ENCODE measurements at regions not wholly inside any gene's neighbourhood (a gene's known extent, or its start where the extent isn't known, plus 50 kb on each side); places are given as distances from the start of the nearest gene placed in this dataset.

DNA sequence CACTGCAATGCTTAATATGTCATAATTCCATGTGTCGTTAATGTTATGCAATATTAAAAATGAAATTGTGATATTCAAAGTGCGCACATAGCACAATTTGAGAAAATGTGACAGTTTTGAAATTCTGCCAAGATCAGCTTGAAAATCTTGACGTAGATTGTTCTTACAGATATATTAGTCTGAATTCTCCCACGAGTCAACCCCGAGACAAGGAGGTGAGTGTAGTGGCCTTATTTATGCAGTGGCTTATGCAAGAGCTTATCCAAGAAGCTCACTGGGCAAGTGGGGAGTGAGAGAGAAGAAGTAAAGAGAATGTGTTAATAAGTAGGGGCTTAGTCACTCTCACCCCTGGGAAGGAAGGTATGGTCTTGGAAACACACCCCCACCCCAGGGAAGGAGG lies 286.1 kb upstream of the STS start:
- Histone ChIP-seq H3K36me3 (ENCODE audit: insufficient read depth, low read length) (no peaks in the 10 kb centered on the region), H3K79me2 (ENCODE audit: insufficient read depth, low read length) (no peaks in the 10 kb centered on the region), H3K4me1 (ENCODE audit: insufficient read depth, low read length, severe bottlenecking) (no peaks in the 10 kb centered on the region), H3F3A (ENCODE audit: insufficient read depth, low read length) (no peaks in the 10 kb centered on the region), H2AFZ (ENCODE audit: low read length) (no peak overlapping the region), H3K9ac (ENCODE audit: low read length) (no peak overlapping the region), H3K27me3 (ENCODE audit: insufficient read depth, low read length) (no peaks in the 10 kb centered on the region), H3K9me2 (ENCODE audit: low read depth, low read length) (no peaks in the 10 kb centered on the region), H3K9me3 (ENCODE audit: low read length) (no peaks in the 10 kb centered on the region), H4K20me1 (ENCODE audit: insufficient read depth, low read length) (no peaks in the 10 kb centered on the region), H3K4me2 (ENCODE audit: low read length) (no peak overlapping the region), H3K27ac (ENCODE audit: low read depth, low read length, poor library complexity, severe bottlenecking) (no peak overlapping the region), H3K4me3 (ENCODE audit: low read depth, low read length, poor library complexity, severe bottlenecking) (no peak overlapping the region)
- TF ChIP-seq, protein P1, sequence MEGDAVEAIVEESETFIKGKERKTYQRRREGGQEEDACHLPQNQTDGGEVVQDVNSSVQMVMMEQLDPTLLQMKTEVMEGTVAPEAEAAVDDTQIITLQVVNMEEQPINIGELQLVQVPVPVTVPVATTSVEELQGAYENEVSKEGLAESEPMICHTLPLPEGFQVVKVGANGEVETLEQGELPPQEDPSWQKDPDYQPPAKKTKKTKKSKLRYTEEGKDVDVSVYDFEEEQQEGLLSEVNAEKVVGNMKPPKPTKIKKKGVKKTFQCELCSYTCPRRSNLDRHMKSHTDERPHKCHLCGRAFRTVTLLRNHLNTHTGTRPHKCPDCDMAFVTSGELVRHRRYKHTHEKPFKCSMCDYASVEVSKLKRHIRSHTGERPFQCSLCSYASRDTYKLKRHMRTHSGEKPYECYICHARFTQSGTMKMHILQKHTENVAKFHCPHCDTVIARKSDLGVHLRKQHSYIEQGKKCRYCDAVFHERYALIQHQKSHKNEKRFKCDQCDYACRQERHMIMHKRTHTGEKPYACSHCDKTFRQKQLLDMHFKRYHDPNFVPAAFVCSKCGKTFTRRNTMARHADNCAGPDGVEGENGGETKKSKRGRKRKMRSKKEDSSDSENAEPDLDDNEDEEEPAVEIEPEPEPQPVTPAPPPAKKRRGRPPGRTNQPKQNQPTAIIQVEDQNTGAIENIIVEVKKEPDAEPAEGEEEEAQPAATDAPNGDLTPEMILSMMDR (IDR thresholded peaks at IDR 0.05; ENCODE audit: low read length): no peak

DNA sequence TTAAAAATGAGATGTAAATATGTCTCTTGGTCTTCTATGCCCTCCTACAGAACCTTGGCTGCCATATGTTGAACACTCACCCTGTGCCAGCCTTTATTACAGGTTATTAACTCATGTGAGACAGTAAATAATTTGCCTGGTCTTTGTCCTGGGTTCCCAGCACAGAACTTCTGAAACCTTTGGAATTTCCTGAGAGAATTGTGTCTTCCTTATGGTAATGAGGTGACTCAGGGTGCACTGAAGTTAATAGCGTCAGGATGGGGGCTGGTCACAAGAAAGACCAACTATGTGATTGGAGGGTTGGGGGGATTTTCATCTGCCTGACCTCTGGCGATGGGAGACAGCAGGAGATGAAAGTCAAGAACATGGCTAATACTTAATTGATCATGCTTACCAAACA lies 289.8 kb upstream of the STS start:
- Histone ChIP-seq H2AFZ (ENCODE audit: low read length) (no peak overlapping the region), H3F3A (ENCODE audit: insufficient read depth, low read length) (no peaks in the 10 kb centered on the region), H3K9me2 (ENCODE audit: low read depth, low read length) (no peaks in the 10 kb centered on the region), H3K79me2 (ENCODE audit: insufficient read depth, low read length) (no peaks in the 10 kb centered on the region), H3K27ac (ENCODE audit: low read depth, low read length, poor library complexity, severe bottlenecking) (no peak overlapping the region), H3K9ac (ENCODE audit: low read length) (no peak overlapping the region), H3K4me3 (ENCODE audit: low read depth, low read length, poor library complexity, severe bottlenecking) (no peak overlapping the region), H3K27me3 (ENCODE audit: insufficient read depth, low read length) (no peaks in the 10 kb centered on the region), H3K4me2 (ENCODE audit: low read length) (no peak overlapping the region), H4K20me1 (ENCODE audit: insufficient read depth, low read length) (no peaks in the 10 kb centered on the region), H3K36me3 (ENCODE audit: insufficient read depth, low read length) (no peaks in the 10 kb centered on the region), H3K4me1 (ENCODE audit: insufficient read depth, low read length, severe bottlenecking) (no peaks in the 10 kb centered on the region), H3K9me3 (ENCODE audit: low read length) (no peaks in the 10 kb centered on the region)
- TF ChIP-seq, protein P1 (IDR thresholded peaks at IDR 0.05; ENCODE audit: low read length): no peak
- no peak for TF ChIP-seq EZH2 (IDR thresholded peaks at IDR 0.05; ENCODE audit: borderline replicate concordance, low read length)

DNA sequence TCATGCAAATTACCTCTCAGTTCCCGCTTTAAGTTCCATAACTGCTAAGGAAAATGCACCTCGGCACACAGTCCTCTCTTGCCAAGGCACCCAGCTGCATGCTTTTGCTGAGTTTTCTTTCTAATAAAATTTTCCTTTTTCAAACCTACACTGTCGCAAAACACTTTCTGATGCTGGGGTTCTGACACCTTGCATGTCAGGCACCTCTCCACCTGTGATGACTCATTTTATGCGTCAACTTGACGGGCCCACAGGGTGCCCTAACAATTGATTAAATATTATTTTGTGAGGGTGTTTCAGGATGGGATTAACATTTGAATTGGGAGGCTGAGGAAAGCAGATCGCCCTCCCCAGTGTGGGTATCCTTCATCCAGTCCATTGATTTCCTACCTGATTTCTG lies 291.0 kb upstream of the STS start:
- Histone ChIP-seq H3K36me3 (ENCODE audit: insufficient read depth, low read length) (no peaks in the 10 kb centered on the region), H3K9ac (ENCODE audit: low read length) (no peak overlapping the region), H3F3A (ENCODE audit: insufficient read depth, low read length) (no peaks in the 10 kb centered on the region), H3K9me3 (ENCODE audit: low read length) (no peaks in the 10 kb centered on the region), H3K79me2 (ENCODE audit: insufficient read depth, low read length) (no peaks in the 10 kb centered on the region), H3K4me2 (ENCODE audit: low read length) (no peak overlapping the region), H3K4me1 (ENCODE audit: insufficient read depth, low read length, severe bottlenecking) (no peaks in the 10 kb centered on the region), H4K20me1 (ENCODE audit: insufficient read depth, low read length) (no peaks in the 10 kb centered on the region), H3K27me3 (ENCODE audit: insufficient read depth, low read length) (no peaks in the 10 kb centered on the region), H3K4me3 (ENCODE audit: low read depth, low read length, poor library complexity, severe bottlenecking) (no peak overlapping the region), H2AFZ (ENCODE audit: low read length) (no peak overlapping the region), H3K9me2 (ENCODE audit: low read depth, low read length) (no peaks in the 10 kb centered on the region), H3K27ac (ENCODE audit: low read depth, low read length, poor library complexity, severe bottlenecking) (no peak overlapping the region)
- no peak for TF ChIP-seq EZH2 (IDR thresholded peaks at IDR 0.05; ENCODE audit: borderline replicate concordance, low read length)
- TF ChIP-seq, protein P1 (IDR thresholded peaks at IDR 0.05; ENCODE audit: low read length): no peak

Measured in OCI-LY1 (cell line).